ENCODE measurements at regions not wholly inside any gene's neighbourhood (a gene's known extent, or its start where the extent isn't known, plus 50 kb on each side); places are given as distances from the start of the nearest gene placed in this dataset.

GRCh38 chr20:6439737-6440442 lies 317.1 kb upstream of the FERMT1 start:
- no peaks in the 10 kb centered on the region for H3K27me3 Mint-ChIP-seq
- no peak overlapping the region for H3K27ac Mint-ChIP-seq
- H3K36me3 Mint-ChIP-seq = no peaks in the 10 kb centered on the region
- H3K4me1 Mint-ChIP-seq = no peaks in the 10 kb centered on the region
- peaks cover 5% of the 10 kb centered on the region for H3K9me3 Mint-ChIP-seq
- no peak overlapping the region for H3K4me3 Mint-ChIP-seq

GRCh38 chr20:6434131-6434530 lies 311.3 kb upstream of the FERMT1 start:
- Mint-ChIP-seq H3K27ac (no peak overlapping the region), H3K27me3 (peaks cover 2% of the 10 kb centered on the region), H3K36me3 (no peaks in the 10 kb centered on the region), H3K4me1 (no peaks in the 10 kb centered on the region), H3K9me3 (peaks cover 9% of the 10 kb centered on the region), H3K4me3 (no peak overlapping the region)

- Mint-ChIP-seq H3K9me3 (peaks cover 8% of the 10 kb centered on the region), H3K27me3 (peaks cover 2% of the 10 kb centered on the region), H3K4me1 (no peaks in the 10 kb centered on the region), H3K36me3 (no peaks in the 10 kb centered on the region), H3K27ac (no peak overlapping the region), H3K4me3 (no peak overlapping the region)
Measured at GRCh38 chr20:6430381-6430780, 307.6 kb upstream of the FERMT1 start.

- H3K27me3 Mint-ChIP-seq = no peaks in the 10 kb centered on the region
- no peaks in the 10 kb centered on the region for H3K36me3 Mint-ChIP-seq
- H3K9me3 Mint-ChIP-seq = no peaks in the 10 kb centered on the region
- H3K4me1 Mint-ChIP-seq = no peaks in the 10 kb centered on the region
- no peak overlapping the region for H3K27ac Mint-ChIP-seq
- H3K4me3 Mint-ChIP-seq = no peak overlapping the region
Measured at GRCh38 chr20:6426287-6426891, 303.6 kb upstream of the FERMT1 start.

GRCh38 chr20:6421321-6422248 lies 298.8 kb upstream of the FERMT1 start:
- no peaks in the 10 kb centered on the region for H3K9me3 Mint-ChIP-seq
- no peaks in the 10 kb centered on the region for H3K36me3 Mint-ChIP-seq
- H3K27me3 Mint-ChIP-seq = peaks cover 1% of the 10 kb centered on the region
- H3K4me3 Mint-ChIP-seq = no peak overlapping the region
- H3K27ac Mint-ChIP-seq = no peak overlapping the region
- no peaks in the 10 kb centered on the region for H3K4me1 Mint-ChIP-seq

GRCh38 chr20:6420336-6420735 lies 297.5 kb upstream of the FERMT1 start:
- Mint-ChIP-seq H3K27ac (no peak overlapping the region), H3K4me1 (no peaks in the 10 kb centered on the region), H3K27me3 (peaks cover 1% of the 10 kb centered on the region), H3K4me3 (no peak overlapping the region), H3K36me3 (no peaks in the 10 kb centered on the region), H3K9me3 (no peaks in the 10 kb centered on the region)

- Mint-ChIP-seq H3K4me3 (no peak overlapping the region), H3K27ac (no peak overlapping the region), H3K36me3 (no peaks in the 10 kb centered on the region), H3K27me3 (peaks cover 1% of the 10 kb centered on the region), H3K9me3 (no peaks in the 10 kb centered on the region), H3K4me1 (no peaks in the 10 kb centered on the region)
Measured at GRCh38 chr20:6418732-6419131, 295.9 kb upstream of the FERMT1 start.

GRCh38 chr20:6416371-6416770 lies 293.5 kb upstream of the FERMT1 start:
- peaks cover 1% of the 10 kb centered on the region for H3K27me3 Mint-ChIP-seq
- H3K9me3 Mint-ChIP-seq = no peaks in the 10 kb centered on the region
- H3K4me3 Mint-ChIP-seq = no peak overlapping the region
- H3K36me3 Mint-ChIP-seq = no peaks in the 10 kb centered on the region
- no peak overlapping the region for H3K27ac Mint-ChIP-seq
- H3K4me1 Mint-ChIP-seq = no peaks in the 10 kb centered on the region

- Mint-ChIP-seq H3K27me3 (peaks cover 3% of the 10 kb centered on the region), H3K4me3 (no peak overlapping the region), H3K4me1 (no peaks in the 10 kb centered on the region), H3K36me3 (no peaks in the 10 kb centered on the region), H3K27ac (no peak overlapping the region), H3K9me3 (no peaks in the 10 kb centered on the region)
Measured at GRCh38 chr20:6411651-6412050, 288.8 kb upstream of the FERMT1 start.

- Mint-ChIP-seq H3K36me3 (no peaks in the 10 kb centered on the region), H3K4me3 (no peak overlapping the region), H3K27ac (no peak overlapping the region), H3K4me1 (no peaks in the 10 kb centered on the region), H3K27me3 (peaks cover 3% of the 10 kb centered on the region), H3K9me3 (no peaks in the 10 kb centered on the region)
Measured at GRCh38 chr20:6410721-6411120, 287.9 kb upstream of the FERMT1 start.

- H3K4me3 Mint-ChIP-seq = no peak overlapping the region
- H3K4me1 Mint-ChIP-seq = no peaks in the 10 kb centered on the region
- peaks cover 3% of the 10 kb centered on the region for H3K27me3 Mint-ChIP-seq
- H3K9me3 Mint-ChIP-seq = no peaks in the 10 kb centered on the region
- H3K27ac Mint-ChIP-seq = no peak overlapping the region
- no peaks in the 10 kb centered on the region for H3K36me3 Mint-ChIP-seq
Measured at GRCh38 chr20:6407163-6407562, 284.3 kb upstream of the FERMT1 start.

- no peaks in the 10 kb centered on the region for H3K36me3 Mint-ChIP-seq
- no peaks in the 10 kb centered on the region for H3K9me3 Mint-ChIP-seq
- no peaks in the 10 kb centered on the region for H3K4me1 Mint-ChIP-seq
- no peak overlapping the region for H3K27ac Mint-ChIP-seq
- no peaks in the 10 kb centered on the region for H3K27me3 Mint-ChIP-seq
- no peak overlapping the region for H3K4me3 Mint-ChIP-seq
Measured at GRCh38 chr20:6401893-6402557, 279.2 kb upstream of the FERMT1 start.

GRCh38 chr20:6397115-6397514 lies 274.3 kb upstream of the FERMT1 start:
- Mint-ChIP-seq H3K36me3 (no peaks in the 10 kb centered on the region), H3K27ac (no peak overlapping the region), H3K4me3 (no peak overlapping the region), H3K4me1 (no peaks in the 10 kb centered on the region), H3K9me3 (no peaks in the 10 kb centered on the region), H3K27me3 (no peaks in the 10 kb centered on the region)

- Mint-ChIP-seq H3K9me3 (peaks cover 8% of the 10 kb centered on the region), H3K4me3 (no peak overlapping the region), H3K27ac (no peak overlapping the region), H3K4me1 (no peaks in the 10 kb centered on the region), H3K27me3 (no peaks in the 10 kb centered on the region), H3K36me3 (no peaks in the 10 kb centered on the region)
Measured at GRCh38 chr20:6395695-6396094, 272.9 kb upstream of the FERMT1 start.

GRCh38 chr20:6388671-6389197 lies 265.9 kb upstream of the FERMT1 start:
- Mint-ChIP-seq H3K36me3 (no peaks in the 10 kb centered on the region), H3K4me3 (no peak overlapping the region), H3K27me3 (no peaks in the 10 kb centered on the region), H3K9me3 (peaks cover 8% of the 10 kb centered on the region), H3K27ac (no peak overlapping the region), H3K4me1 (no peaks in the 10 kb centered on the region)

All from activated naive CD4-positive, alpha-beta T cell treated with anti-CD3 and anti-CD28 coated beads, Interleukin-2, amount 50 U/mL, for 24 hours (primary cell).